ENCODE measurements at regions not wholly inside any gene's neighbourhood (a gene's known extent, or its start where the extent isn't known, plus 50 kb on each side); places are given as distances from the start of the nearest gene placed in this dataset.

DNA sequence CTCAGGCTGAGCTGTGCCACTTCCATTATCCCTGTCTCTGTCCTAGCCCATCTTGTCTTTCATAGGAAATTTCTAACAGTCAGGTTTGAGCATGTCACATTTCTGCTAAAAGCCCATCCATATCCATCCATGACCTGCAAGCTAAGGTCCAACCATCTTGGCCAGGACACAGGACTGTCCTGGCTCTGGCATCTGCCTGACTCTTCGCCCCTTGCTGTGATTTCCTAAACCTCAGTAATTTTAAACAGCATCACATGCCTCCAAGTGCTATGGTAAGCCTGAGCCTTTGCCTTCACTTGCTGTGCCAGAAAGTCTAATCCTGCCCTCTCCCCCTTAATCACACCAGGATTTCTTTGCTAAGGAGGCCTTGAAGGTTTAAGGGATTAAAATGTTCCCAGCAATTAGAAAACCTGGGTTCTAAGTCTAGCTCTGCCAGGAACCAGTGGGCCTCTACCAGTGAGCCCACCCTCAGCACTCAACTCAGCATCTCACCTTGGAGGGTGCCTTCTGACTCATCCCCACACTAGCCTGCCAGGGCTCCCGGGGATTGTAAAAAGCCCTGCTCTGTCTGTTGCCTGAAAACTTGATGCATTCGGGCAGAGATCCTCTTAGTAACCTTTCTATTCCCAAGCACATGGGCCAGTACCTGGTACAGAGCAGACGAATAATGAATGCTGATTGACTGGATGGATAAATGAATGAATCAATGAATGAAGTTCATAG is 411.0 kb downstream of the LRATD1 start (continued):
- TF ChIP-seq, protein P1, sequence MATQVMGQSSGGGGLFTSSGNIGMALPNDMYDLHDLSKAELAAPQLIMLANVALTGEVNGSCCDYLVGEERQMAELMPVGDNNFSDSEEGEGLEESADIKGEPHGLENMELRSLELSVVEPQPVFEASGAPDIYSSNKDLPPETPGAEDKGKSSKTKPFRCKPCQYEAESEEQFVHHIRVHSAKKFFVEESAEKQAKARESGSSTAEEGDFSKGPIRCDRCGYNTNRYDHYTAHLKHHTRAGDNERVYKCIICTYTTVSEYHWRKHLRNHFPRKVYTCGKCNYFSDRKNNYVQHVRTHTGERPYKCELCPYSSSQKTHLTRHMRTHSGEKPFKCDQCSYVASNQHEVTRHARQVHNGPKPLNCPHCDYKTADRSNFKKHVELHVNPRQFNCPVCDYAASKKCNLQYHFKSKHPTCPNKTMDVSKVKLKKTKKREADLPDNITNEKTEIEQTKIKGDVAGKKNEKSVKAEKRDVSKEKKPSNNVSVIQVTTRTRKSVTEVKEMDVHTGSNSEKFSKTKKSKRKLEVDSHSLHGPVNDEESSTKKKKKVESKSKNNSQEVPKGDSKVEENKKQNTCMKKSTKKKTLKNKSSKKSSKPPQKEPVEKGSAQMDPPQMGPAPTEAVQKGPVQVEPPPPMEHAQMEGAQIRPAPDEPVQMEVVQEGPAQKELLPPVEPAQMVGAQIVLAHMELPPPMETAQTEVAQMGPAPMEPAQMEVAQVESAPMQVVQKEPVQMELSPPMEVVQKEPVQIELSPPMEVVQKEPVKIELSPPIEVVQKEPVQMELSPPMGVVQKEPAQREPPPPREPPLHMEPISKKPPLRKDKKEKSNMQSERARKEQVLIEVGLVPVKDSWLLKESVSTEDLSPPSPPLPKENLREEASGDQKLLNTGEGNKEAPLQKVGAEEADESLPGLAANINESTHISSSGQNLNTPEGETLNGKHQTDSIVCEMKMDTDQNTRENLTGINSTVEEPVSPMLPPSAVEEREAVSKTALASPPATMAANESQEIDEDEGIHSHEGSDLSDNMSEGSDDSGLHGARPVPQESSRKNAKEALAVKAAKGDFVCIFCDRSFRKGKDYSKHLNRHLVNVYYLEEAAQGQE (IDR thresholded peaks at IDR 0.05; ENCODE audit: low read depth, low read length) = no peak
- TF ChIP-seq, protein P2, sequence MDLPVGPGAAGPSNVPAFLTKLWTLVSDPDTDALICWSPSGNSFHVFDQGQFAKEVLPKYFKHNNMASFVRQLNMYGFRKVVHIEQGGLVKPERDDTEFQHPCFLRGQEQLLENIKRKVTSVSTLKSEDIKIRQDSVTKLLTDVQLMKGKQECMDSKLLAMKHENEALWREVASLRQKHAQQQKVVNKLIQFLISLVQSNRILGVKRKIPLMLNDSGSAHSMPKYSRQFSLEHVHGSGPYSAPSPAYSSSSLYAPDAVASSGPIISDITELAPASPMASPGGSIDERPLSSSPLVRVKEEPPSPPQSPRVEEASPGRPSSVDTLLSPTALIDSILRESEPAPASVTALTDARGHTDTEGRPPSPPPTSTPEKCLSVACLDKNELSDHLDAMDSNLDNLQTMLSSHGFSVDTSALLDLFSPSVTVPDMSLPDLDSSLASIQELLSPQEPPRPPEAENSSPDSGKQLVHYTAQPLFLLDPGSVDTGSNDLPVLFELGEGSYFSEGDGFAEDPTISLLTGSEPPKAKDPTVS (IDR thresholded peaks at IDR 0.05; ENCODE audit: low read depth, low read length) = no peak
- no peak for TF ChIP-seq POLR2A (IDR thresholded peaks at IDR 0.05; ENCODE audit: low read depth, low read length)
- TF ChIP-seq, protein P3, sequence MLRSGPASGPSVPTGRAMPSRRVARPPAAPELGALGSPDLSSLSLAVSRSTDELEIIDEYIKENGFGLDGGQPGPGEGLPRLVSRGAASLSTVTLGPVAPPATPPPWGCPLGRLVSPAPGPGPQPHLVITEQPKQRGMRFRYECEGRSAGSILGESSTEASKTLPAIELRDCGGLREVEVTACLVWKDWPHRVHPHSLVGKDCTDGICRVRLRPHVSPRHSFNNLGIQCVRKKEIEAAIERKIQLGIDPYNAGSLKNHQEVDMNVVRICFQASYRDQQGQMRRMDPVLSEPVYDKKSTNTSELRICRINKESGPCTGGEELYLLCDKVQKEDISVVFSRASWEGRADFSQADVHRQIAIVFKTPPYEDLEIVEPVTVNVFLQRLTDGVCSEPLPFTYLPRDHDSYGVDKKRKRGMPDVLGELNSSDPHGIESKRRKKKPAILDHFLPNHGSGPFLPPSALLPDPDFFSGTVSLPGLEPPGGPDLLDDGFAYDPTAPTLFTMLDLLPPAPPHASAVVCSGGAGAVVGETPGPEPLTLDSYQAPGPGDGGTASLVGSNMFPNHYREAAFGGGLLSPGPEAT (IDR thresholded peaks at IDR 0.05; ENCODE audit: low read depth) = no peak
- TF ChIP-seq POU2F2 (IDR thresholded peaks at IDR 0.05; ENCODE audit: borderline replicate concordance, low read depth, low read length) = no peak

Measured in GM12878 (cell line).